ENCODE measurements at regions not wholly inside any gene's neighbourhood (a gene's known extent, or its start where the extent isn't known, plus 50 kb on each side); places are given as distances from the start of the nearest gene placed in this dataset.

DNA sequence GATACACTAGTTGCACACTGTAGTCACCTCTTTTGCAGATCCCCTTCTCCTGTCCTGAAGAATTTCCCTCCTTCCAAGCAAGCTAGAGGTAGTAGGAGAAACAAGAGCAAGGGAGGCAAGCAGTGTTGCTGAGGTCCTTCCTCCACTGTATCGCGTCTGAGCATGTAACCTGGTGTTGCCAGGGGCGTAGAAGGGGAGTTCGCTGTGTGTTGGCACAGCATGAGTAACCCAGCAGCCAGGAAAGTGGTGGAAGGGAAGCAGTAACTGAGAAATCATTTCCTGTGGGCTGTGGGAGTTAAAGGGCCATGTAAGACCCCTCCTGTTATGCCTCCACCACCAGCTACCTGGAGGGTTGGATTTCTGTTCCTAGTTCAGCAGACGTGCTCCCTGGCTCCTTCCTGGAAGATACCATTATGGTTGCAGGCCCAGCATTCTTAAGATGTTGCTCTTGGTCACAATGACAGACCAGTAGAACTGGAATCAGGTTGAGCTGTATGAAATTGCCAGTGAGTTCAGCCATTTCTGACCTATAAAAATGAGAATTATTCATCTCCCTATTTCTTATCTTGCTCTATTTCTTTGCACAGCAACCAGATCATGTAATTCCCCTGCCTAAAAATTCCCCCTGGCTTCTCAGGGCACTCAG, 215.3 kb upstream of the TOPAZ1 start:
- DNase-seq, result no peak

DNA sequence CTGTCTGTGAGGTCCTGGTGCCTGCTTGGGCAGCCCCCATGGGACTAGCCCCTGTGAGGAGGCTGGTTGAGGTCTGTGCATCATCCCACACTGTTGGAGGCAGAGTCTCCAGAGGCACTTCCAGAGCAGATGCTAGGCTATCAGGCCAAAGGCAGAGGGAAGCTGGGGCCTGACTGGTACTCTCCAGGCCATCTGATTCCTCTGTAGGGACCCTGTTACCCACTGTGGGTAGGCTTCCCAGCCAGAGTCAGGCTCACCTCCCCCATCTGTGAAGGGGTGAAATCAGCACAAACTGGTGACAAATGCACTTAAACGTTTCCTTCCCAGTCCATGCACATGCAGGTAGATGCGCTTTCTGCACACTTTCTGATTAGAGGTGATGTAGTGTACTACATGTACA, 212.6 kb upstream of the TOPAZ1 start:
- DNase-seq, result no peak

DNA sequence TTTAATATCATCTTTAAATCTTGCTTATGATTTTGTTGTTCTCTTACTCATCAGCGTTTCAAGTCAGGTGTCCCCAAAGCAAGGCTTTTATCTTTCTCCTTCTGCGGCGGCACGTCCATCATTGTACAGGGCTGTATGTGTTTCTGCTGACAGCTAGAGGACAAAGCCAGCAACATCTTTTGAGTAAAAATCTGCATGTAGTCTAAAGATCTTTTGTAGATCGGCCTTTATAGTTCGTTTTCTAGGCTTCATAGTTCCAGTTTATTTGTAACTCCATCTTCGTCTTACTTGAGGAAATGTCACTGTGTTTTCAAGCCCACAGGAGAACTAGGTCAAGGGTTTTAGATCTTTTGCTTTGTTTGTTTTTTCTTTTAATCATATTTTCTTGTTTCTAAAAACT, 211.4 kb upstream of the TOPAZ1 start:
- no peak for DNase-seq

DNA sequence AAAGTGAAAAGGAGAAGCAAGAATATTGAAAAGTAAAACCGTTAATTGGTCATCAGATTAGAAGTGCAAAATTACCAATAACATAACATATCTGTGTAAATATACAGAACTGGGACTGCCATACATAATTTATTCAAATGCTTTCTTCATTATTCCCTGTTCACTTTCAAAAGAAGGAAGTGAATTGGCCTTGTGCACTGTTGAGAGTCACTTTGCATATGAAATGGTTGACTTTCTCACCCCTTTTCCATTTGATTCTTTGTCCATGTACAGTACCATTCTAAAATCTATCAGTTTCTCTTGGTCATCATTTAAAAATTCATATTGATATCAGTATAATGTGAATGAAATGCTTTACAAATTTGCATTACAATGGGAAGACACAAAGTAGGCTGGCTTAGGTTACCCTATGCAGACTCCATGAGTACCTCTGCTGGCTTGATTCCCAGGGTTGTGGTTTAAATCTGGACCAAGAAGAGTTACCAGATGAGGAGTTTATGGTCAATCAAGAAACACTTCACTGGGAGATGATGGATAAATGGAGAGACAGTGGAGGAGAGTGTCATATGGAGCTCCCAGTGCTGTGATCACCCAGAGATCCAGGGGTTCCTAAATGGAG, 210.9 kb upstream of the TOPAZ1 start:
- no peak for DNase-seq

DNA sequence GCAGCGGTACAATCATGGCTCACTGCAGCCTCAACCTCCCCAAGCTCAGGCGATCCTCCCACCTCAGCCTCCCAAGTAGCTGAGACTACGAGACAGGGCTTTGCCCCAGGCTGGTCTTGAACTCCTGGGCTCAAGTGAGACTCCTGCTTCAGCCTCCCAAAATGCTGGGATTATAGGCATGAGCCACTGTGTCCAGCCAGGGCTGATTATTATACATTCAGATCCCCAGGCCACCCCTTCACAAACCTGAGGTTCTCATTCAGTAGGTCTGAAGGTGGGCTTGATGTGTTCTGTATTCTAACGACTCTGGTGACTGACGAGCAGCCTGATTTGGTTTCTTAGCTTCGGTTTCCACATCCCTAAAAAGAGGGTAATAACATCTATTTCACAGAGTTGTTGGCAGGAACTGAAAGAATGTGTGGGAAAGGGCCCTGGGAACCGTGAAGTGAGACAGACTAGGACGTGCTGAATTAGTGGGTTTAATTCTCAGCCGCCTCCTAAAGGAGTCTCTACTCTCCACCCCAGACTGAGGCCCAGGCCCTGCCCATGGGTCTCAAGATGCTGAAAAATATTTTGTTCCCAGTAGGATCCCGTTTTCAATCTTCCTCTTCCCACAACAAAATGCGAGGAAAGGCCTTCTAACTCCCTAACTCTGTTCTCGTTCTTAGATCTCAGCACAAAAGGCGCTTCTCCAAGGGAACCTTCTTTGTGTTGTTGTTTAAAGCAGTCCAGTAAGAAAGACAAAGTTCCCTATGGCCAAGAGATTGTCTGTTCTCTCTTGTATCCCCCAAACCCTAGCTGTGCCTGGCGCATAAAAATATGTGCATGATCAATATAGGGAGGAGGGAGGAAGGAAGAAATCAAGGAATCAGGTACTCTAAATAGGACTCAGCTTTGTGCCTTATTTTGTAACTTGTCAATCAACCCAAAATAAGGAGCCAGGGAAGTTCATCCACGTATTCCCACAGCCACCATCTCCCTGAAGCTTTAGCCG, 210.0 kb upstream of the TOPAZ1 start:
- DNase-seq, result no peak

DNA sequence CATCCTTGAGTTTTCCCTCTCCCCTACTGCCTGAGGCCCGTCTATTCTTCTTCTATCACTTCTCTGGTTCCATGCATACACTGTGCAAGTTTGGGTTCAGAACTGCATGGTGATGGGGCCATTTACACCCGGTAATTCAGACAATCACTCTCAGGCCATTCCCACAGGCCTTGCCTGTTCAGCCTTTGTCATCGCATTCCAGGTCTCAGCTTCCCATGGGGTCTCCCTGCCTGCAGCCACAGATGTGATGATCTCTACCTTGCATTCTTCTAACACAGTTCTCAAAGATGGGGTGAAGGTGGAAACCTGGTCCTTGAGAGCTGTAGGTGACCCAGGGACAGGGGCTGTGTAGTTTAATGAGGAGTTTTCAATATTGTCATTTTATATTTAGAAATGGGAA, 209.2 kb upstream of the TOPAZ1 start:
- no peak for DNase-seq

DNA sequence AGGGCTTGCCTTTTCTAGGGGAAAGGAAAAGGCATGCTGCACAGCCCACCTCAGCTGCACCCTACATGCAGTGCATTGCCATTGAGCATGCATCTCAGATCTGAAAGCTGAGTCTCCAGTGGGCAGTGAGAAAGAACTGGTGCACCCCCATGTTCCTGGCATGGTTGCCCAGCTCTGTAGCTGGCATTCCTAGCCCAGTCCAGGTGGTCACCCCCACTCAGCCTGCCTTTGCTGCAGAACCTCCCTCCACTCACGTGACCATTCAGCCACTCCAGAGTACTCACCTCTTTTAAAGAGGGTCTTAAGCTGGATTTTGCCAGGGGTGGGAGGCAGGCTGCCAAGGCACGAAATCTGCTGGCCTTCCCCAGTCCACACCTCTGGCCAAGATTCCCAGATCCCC, 208.6 kb upstream of the TOPAZ1 start:
- no peak for DNase-seq

DNA sequence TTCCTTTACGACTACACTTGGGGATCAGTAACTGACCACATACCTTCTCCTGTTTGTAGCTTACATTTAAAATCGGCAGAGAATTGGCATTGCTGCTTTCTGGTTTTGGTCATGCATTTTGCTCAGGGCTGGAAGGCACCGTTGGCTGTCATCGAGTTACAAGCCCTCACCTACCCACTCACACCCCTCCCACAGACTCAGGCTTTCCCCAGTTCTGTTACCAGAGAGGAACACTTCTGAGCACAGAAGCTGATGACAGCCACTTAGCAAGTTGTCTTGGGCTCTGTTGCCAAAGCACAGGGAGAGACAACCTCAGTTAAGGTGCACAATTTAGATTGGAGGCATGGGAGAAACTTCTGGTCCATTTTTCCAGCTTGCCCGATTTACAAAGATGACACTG, 204.8 kb upstream of the TOPAZ1 start:
- no peak for DNase-seq

DNA sequence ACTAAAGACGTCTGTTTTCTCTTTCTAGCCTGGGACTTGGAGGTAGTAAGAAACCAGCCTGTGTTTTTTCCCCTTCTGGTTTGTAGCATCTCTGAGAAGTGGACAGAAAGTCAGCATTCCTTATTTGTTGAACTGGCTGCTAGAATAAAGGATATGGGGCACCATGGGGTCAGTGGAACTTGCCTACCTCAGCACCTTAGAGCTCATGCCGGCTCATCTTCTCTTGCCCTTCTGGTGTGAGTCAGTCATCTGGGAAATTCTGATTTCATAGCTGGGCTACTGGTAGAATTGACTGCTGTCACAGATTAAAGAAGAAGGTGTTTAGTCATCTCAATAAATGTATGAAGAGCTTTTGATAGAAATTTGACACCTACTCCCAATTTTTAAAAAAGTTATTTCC, 202.7 kb upstream of the TOPAZ1 start:
- DNase-seq, result no peak

DNA sequence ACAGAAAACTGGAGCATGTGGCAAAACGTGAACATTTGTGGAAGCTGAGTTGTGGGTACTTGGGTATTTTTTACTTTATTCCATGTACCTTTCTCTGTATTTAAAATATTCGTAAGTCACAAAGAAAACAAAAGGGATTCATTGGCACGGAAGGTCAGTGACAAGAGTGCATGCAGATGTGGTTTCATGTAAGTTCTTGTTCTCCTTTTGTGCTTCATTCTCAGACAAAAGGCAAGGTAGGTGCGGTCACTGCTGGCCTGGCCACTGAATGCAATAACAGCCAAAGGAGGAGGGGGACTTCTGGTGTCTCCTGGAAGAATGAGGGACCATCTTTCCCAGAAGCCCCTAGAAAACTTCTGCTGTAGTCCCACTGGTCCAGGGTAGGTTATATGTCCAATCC, 200.0 kb upstream of the TOPAZ1 start:
- no peak for DNase-seq

DNA sequence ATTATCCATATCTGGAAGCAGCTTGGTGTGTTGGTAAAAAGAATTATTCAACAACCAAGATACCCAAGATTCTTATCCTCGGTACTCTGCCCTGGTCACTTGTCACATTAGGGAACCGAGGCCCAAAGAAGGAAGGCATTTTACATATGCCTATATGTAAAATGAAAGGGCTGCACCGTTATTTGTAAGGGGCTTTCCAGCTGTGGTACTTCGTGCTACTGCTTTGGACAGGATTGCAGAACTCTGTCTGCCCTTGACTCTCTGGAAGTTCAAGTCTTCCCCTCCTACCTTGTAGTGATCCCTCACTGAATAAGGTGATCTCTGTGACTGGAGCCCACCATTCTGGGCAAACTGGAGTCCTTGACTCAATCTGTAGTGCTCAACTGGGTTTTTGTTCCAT, 198.9 kb upstream of the TOPAZ1 start:
- DNase-seq, result no peak

DNA sequence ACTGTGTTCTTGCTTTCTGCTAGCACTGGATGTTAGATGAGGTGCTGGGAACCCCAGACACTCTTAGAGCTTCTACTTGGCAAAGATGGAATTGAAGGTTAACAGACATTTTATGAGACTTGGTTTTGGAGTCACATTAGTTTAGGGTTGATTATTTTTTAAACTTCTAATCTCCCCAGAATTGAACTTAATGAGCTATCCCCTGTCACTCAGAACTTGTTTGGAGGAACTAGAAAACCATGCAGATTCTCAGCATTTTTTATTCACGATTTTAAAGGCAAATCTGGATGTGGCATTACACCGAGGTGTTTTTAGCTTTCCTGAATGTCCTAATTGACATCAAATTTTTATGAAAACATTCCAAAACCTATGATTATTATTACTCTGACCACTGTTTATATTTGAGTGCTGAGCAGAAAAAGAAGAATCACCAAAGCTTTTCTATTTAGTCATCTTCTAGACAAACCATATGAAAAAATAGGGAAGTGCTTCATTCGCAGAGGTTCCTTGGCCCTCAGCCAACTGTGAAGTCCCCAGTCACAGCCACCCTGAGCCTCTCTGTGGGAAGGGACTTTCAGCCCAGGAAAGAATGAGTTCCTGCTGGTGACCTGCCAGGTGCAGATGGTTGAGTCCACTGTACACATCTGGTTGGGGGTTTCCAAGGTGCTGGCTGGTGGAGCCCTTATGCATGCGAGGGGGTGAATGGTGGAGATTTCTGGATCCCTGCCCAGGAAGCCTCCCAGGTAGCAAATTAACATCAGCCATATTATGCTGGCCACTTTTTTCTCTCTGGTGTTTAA, 196.0 kb upstream of the TOPAZ1 start:
- no peak for DNase-seq

DNA sequence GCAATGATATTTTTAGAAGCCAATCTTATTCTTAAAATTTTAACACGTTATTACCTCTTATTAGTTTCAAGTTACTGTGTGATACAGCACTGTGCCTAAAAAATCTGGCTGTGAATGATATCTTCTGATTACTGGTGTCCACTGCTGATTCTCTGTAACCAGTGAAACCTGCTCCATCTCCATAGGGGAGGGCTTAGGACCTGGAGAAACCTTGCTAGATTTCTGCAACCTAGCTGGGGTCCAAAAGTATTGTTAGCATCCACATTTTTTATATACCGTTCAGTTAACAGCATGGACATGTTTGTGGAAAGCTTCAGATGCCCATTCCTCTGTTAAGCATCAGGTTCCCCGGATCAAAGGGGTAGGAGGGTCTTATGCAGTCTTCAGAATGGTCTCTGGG, 193.9 kb upstream of the TOPAZ1 start:
- DNase-seq, result no peak

DNA sequence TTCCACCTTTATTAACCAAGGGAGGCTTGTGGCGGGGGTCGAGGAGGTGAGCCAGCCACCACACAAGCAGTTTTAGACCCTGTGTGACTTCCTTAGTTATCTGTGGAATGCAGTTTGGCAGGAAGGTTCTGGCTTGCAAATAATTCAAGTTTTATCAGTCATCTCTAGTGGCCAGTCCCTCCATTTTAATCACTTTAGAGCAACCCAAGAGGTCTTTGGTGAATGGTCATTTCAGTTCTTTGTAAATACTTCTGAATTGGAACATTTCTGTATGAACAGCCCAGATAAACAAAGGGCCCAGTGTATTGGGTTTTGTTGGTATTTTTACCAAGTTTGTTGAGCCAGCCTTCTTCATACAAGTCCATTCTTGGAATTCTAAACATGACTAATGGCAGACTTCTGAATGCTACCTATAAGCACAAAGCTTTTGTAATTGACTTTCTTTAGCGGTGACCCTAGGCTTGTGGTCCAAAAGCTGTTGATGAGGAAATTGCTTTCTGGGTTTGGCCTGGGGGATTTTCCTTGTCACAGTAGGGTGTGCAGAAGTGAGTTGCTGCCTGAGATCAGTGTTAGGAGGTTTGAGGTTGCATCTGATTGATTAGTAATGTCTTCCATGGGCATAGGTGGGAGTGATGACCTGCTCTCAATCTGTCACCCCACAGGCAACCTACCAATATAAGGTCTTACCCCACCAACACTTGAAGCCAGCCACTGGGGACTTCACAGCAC, 193.3 kb upstream of the TOPAZ1 start:
- DNase-seq, result no peak

DNA sequence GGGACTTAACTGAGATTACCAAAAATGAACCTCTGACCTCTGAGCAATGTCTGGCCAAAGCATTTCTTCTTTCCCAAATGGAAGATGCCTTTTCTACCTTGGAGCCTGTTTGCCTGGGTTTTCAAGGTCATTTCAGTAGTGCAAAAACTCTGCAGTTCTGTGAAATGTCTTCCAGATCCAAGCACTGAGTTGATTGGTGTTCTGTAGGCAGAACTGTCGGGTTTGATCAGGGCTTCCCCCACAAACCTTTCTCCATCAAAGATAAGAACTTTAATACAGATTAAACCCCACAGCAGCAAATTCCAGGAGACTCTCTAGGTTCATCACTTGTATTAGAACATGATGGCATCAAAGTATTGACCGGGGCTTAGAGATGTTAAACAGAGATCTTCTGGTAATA, 192.7 kb upstream of the TOPAZ1 start:
- DNase-seq, result no peak

DNA sequence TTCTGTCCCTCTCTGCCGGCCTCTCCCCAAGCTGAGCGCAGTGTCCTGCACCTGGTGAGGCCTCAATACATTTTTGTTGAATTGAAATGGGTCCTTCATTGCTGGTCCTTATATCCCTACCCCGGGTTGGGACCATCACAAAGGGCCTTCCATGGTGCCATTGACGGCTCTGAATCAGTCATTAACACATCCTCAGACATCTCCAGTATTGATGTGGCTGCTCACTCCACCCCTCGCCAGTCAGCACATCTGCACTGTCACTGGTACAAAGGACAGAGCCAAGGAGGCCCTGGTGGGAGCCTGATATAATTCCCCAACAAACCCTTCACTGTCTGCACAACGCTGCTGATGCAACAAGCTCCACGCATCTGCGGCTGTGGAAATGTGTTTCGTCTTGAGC, 191.6 kb upstream of the TOPAZ1 start:
- DNase-seq, result no peak

DNA sequence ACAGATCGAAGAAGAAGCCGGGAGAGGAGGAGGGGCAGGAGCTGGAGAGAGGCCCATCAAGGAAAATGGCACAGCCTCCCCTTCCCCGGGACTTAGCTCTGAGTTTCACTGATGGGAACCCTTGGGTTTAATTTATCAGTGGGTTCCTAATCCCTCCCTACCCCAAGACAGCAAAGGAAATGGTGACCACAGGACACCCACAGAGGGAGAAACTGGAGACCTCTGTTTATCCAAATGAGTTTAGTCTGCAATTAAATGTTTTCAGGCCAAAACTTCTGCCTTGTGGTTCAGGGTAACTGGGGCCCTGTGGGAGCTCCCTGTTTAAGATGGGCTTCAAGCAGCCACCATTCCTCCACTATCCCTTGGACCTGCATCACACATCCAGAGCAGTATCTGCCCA, 190.8 kb upstream of the TOPAZ1 start:
- no peak for DNase-seq

DNA sequence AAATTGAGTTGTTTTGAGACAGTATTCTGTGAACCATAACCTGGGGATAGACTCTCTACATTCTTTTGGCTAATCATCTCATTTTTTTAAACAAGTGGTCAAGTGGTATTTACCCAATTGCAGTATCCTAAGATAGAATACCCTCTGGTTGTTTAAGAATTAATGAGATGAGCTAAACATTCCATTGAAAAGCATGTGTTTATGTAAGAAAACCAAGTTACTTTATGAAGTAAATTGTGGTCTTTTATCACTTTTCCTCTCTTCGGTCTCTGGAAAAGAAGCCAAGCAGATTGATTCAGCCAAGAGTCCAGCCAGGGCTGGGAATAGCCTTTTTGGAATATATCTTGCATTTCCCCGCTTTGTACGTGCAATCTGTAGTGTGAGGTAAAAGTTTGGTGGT, 185.7 kb upstream of the TOPAZ1 start:
- no peak for DNase-seq

DNA sequence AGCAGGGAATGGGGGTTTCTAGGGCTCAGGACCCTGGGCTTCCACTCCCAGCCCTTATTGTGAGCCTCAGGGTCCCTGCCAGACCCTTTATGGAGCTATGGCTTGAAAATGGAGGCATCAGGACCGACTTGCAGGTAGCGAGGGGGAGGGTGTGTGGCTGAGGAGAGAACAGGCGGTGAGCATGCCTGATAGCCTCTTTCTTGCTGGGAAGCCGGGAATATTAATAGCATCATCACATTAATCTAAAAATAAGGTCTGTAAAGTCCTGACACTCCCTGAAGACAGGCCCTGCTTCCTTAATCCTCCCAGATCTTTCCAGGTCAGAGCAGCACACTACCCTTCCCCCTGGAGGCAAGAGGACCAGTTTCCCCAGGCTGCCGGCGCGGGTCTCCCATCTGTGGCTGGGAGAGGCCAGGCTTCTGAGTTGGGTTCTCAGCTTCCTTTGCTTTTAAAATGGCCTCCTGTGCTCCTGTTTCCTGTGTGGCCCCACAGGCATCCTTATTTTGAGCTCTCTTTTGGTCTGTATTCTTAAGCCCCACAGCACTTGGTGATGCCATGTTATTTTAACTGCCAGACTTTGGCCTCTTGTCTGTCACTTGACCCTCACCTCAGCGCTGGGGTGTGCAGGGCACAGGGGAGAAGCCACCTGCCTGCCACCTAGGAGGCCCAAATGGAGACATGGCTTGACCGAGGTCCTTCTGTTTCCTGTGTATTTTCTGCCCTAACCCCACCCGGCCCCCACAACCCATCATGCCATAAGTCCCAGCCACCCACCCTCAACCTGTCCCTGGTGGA, 185.0 kb upstream of the TOPAZ1 start:
- no peak for DNase-seq

DNA sequence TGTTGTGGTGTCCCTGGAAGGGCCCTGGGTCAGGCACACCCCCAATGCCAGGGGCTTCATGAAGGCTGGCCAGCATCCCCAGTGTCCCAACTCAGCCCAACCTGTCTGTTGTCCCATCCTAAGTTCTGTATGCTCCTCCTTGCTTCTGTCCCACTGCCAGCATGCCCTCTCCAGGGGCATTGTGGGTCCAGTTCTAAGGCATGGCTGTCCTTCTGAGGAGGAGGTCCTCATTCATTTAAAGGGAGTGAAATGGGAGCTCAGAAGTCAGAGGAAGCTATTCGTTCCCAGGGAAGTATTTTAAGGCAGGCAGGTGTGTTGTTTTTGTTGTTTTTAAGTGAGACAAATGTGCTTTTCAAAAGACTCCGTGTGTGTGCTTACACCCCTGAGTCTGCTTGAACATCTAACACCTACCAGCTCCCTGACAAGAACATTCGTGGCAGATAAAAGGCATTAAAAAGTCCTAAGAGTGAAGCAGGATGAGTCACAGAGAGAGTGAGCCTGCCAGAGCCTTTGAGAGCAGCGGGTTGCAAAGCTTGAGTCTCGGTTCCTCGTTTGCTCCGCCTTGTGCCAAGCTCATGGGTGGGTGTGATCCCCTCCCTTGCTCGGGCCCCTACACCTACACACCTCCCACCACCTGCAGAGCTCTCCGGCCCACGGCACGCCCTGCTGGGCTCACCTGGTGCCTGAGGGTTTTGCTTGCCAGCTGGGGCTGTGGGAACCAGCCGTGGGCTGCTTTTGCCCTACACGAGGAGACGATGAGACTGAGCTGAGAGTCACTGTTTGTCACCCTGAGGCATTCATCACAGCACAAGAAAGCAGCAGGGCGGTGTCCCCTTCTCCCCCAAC, 183.4 kb upstream of the TOPAZ1 start:
- peak; percentile 40 for DNase-seq

DNA sequence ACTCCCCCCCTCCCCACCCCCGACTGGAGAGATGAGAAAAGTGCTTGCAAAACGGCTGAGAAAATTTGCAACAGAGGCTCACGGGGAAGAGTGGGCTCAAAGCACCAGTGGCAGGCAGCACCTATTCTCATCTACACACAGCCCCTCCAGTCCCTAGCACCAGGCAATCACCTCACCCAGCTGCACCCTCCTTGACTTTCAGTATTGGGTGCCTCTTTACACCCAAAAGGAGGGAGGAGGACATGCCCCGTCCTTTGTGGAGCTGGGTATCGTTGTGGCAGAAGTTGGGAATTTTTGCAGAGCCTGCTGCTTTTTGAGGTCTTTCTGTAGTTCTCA, 182.8 kb upstream of the TOPAZ1 start:
- DNase-seq, result no peak
